Putamen (tissue), 1 donor: ENCODE measurements at regions not wholly inside any gene's neighbourhood (a gene's known extent, or its start where the extent isn't known, plus 50 kb on each side); places are given as distances from the start of the nearest gene placed in this dataset.

Experiments
- DNase-seq: peaks from one replicate; pipeline ENCODE4 v3.0.0-alpha.2; 2016; ENCODE audit warnings: low spot score

DNA sequence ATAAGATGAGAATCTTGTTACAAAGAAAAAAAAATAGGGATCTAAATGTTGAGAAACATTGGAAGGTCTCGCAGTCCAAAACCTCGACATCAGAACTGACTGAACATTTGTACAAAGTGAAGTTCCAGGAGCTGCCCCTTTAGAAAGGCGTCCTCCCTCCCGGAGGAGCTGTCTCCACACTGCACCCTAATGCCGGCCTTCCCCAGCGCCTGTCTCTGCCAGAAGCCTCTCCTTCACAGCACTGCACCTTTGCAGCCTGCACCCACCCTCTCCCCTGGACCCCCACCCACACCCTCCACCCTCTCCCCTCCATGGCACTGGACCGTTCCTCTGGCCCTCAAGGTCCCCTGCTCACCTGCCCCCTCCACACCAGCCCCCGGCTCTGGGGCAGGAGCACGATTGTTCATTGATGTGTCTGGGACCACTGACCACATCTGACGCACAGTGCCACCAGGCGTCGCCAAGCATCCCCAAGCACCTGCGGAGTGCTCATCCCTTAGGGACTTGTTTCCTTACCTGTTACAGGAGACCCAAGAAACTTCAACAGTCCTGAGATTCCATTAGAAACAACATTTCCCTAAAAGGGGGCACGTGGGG, 90.3 kb upstream of the SNTG2 start:
- no peak for DNase-seq

DNA sequence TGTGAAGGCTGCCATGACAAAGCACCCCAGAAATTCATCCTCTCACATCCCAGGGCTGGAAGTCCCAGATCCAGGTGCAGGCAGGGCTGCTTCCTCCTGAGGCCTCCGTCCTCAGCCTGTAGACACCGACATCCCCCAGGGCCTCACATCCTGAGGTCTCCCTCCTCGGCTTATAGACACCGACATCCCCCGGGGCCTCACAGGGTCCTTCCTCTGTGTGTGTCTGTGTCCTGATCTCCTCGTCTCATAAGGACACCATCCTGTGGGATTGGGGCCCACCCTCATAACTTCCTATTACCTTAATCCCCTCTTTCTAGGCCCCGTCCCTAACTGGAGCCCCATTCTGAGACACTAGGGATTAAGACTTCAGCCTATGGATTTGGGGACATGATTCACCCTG, 92.0 kb upstream of the SNTG2 start:
- DNase-seq, result no peak

DNA sequence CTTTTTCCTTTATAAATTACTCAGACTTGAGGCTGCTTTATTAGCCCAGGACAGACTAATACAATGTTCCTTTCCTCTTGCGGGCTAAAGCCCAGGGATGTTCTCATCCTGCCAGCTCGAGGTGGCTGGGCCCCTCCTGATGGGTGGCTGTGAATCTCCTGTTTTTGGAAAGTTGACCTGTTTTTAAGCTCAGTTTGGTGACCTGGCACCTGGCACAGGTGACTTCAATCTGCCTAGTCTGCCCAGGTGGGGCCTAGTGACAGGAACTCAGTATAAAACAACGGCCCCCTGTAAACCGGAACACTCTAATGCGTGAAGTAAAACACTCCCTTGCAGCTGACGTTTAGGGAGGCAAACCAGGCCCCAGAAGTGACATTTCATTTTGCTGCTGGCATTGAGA, 92.7 kb upstream of the SNTG2 start:
- no peak for DNase-seq

DNA sequence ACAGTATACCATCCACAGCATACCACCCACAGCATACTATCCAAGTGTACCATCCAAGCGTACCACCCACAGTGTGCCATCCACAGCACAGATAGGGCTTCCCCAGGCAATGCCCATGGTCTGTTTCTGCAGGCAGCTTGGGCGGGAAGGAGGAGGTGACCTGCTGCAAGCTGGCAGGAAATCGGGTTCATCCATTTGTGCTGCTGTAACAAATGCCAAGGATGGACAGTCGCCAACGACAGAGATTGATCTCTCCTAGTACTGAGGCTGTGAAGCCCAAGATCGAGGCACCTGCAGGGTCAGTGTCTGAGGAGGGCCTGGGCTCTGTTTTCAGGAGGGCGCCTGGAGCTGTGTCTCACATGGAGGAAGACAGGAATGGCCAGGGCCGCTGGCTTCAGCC, 93.6 kb upstream of the SNTG2 start:
- DNase-seq, result no peak

DNA sequence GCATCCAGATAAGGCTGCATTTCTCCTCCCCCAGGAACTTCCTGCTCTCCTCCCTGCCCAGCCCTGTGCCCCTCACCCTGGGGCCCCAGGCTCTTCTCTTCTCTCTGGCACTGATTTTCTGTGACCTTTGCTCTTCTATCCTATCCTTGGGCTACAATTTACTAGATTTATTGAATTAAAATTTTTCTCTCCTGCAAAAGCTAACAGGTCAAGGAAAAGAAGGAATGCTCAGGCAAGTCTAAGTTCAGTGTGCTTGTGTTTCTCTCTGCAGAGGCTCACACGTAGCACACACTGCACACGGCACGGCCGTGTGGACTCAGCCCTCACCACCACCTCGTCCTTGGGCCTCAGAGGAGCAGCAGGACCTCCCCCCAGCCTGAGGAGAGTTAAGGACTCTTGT, 94.2 kb upstream of the SNTG2 start:
- DNase-seq, result no peak

DNA sequence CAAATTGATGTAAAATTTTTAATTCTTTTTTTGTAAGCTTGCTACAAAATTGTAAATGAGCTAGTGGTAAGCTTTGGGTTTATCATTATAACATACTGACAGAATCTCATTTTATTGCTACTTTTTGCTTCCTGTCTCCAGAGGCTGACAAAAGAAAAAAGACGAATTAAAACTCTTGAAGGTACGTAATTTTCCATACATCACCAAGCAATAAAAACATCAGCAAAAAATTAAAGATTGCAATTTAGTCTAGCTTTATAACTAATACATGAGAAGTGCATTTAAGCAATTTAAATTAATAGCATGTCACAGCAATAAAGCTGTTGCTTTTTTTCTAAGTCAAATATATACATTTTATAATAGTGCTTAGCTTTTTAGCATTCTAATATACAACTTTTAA, 94.6 kb upstream of the SNTG2 start:
- no peak for DNase-seq

DNA sequence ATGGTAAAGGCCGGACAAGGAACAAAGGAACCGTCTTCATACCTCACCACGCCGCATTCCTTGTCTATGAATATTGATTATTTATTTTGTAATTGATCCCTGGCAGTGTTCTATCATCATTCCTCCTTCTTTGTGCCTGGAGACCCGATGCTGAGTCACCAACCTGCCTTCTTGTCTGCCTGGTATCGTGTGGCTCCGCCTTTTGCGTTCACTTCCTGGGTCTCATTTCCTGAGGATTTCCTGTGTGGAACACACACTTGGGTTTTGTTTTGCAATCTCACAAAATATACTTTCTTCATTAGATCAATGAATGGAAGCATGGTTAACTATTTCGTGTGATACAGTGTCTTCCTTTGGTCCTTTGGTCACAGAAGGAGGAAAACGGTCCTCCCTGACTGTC, 95.5 kb upstream of the SNTG2 start:
- DNase-seq, result no peak

DNA sequence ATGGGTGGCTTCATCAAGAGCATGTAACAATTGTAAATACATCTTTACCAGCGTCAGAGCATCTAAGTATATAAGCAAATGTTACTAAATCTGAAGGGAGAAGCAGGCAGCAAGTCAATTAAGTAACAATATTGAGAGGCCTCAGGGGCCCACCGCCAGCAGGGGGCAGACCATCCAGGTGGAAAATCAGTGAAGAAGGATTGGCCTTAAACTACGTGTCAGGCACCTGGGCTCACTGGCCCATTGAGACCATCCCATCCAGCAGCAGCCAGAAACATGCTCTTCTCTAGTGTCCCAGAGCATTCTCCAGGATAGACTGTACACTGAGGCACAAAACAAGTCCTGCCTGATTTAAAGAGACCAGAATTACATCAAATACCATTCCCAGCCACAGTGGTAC, 96.2 kb upstream of the SNTG2 start:
- no peak for DNase-seq

DNA sequence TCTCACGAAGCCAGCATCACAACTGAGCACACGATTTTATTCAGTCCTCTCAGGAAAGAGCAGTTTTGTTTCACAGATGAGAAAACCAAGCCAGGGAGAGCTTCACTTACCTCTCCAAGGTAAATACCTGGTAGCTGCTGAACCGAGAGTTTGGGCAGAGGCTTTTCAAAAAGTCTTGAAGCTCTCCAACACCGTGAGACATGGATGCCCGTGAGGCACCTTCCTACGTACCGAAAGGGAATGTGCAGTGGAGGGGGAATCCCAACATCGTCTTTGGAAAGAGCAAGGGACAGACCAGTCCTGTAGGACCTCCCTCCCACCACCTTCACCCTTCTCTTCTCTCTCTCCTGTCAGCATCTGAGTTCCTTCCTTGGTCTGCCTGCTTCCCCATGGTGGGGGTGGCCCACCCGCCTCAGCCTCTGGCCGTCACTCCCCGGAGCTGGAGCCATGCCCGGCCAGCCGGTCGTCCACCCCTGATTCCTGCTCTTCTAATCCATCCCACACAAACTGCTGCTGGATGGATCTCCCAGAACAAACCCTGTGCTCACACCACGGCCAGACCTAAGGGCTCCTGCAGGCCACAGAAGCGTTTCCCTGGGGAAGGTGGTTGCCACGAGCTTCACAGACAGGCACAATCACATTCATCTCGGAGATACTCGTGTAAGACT, 97.3 kb upstream of the SNTG2 start:
- no peak for DNase-seq

DNA sequence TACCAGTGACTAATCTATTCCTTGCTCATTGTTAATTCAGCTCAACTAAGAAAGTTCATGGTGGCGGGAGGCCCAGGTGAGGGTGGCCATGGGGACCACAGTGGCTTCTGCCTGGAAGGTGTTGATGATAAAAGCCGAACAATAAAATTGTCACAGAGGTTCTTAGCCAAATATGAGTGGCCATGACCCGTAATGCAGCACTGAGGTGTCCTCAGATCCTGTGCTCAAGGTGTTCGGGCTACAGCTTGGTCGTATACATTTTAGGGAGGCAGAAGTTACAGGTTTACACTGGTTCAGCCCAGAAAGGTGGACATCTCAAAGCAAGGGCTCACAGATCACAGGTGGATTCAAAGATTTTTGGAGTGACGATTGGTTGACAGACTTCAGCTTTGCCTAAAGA, 98.5 kb upstream of the SNTG2 start:
- no peak for DNase-seq

DNA sequence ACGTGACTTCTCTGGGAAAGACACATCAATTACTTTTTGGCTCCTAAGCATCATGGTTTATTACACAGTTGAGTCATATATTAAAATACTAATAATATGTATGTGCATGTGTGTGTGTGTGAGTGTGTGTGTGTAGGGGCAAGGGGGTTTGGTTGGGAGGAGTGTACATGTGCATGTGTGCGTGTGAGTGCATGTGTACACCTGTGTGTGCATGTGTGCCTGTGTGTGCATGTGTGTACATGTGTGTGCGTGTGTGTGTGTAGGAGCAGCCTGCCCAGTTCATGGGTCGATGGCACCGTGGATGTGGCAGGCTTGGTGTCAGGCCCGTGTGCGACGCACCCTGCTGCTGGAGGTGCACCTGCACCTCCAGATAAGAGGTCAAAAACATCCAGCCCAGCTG, 99.0 kb upstream of the SNTG2 start:
- DNase-seq, result no peak

DNA sequence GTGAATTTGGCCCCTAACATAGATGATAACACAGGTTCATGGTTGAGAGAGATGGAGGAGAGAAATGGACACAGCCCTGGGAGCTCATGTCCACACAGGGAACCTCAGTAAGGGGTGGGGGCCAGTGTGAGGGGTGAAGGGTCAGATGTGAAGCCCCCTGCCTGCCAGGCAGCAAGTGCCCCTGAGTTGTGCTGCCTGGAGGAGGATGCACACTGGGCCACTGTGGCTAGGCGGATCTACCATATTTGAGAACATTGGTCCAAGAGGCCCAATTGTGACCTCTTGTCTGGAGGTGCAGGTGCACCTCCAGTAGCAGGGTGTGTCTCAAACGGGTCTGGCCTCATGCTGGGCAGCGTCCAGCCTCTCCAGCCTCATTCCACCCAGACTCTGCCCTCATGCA, 99.6 kb upstream of the SNTG2 start:
- no peak for DNase-seq

DNA sequence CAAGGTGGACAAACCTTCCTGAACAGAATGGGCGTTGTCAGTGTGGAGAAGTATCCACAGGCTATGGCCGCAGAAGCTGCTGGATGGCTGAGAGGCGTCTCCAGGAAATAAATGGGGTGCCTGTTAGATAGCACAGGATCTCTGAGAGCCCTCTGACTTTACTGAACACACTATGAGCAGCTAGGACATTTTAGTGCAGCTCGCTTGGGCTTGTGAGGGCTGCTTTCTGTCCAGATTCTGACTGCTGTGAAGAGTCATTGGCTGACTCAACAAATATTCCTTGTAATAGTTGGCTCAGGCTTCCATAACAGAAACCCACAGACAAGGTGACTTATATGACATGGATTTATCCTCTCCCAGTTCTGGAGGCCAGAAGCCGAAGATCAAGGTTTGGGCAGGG, 100.2 kb upstream of the SNTG2 start:
- no peak for DNase-seq

DNA sequence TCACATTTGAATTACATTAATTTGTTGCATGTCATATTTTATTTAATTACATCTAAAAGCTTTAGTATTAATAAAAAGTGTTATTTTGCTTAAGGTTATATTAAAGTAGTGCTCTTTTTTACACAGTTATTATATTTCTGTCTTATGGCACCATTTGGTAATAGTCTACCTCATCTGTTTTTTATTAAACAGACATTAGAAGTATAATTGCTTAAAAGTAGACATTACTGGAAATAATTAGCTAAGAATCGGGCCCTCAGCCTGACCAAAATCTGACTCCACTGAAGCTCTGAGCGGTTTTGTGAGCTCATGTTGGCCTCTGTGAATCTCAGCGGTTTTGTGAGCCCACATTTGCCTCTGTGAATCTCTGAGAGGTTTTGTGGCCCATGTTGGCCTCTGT, 102.5 kb upstream of the SNTG2 start:
- DNase-seq, result no peak

DNA sequence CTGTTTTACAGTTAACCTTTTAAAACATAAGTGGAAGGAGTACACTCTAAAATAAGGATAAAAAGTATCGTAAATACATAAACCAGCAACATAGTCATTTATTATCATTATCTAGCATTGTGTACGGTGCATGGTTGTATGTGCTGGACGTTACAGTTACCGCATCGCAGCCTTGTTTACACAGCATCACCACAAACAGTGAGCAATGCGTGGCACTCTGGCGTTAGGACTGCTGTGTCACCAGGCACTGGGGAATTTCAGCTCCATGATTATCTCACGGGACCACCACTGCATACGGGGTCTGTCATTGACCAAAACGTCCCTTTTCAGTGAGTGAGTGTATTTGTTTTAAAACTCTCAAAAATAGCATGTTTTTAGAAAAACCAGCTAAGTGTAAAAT, 103.0 kb upstream of the SNTG2 start:
- DNase-seq, result no peak

DNA sequence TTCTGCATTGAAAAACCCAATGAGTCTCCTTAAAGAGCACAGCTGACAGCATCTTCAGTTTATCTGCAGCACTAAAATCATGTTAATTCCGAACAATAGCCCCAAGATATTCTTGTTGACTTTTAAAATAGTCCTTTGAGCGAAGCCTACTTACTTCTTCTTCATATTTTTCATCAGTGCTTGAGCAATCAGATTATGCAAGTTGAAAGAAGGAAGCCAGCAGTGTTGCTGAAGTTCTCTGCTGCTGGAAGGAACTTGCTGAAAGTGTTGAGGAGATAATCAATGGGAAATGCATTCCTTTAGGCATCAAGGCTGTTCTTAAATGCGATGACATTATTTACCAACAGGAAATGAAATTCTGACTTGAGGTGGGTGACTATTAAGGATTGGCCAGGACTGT, 105.9 kb upstream of the SNTG2 start:
- no peak for DNase-seq

DNA sequence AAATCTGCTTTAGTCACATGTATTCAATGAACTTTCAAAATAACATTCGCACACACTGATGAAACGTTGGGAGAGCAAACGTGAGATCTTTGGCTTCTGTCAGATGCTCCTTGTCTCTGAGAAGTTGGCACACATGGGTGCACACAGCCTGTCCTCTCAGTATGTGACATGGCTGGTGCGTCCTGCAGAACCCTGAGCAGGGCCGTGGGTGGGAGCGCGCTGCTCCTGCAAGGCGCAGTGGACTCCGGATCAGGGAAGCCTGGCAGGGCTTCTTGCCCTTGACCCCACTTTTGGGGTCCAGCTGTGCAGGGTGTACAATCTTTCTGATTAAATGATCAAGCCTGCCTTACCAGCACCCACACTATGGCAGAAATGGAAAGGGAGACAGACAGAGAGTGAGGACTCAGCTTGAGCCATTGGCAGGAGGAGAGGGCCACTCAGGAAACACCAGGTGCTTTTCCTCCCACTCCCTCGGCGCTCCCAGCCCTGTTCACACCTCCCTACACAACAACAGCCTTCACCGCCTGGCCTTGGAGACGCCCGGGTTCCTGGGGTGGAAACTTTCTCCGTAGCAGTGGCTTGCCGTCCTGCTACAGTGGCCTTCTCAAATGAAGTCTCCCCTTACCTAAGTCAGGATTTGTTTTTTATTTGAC, 108.4 kb upstream of the SNTG2 start:
- DNase-seq, result no peak

DNA sequence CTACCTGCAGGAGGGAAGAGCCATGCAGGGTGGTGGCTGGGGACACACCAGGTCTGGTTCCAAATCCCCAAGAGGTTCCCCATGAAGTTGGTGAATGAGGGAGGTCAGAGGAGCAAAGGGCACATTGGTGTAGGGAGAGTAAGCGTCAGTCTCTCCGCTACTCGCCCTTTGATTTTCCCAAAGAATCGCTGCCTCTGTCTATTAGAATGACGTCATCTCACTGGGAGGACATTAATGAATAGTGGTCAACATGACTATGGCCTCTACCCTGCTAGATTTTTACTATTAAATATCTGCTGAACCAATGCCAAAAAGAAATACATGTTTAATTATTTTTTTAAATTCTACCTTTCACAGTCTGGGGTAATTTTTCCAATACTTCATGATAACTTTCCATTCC, 109.6 kb upstream of the SNTG2 start:
- no peak for DNase-seq

DNA sequence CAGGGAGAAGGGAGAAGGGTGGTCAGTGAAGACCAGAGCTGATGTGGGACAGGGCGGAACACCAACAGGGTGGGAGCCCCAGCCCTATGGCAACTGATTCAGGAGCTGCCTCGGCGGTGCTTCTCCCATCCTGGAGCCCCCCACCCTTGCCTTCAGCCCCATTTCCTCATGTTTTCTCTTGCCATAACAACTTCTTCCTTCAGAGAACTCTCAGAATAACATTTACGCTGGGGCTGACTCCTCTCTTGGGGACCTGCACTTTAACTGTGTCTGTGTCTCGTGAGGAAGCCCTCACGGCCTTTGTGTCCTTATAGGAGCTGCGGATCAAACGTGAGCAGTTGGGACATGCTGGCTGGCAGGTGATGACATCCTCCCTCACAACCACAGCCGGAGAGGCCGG, 116.4 kb upstream of the SNTG2 start:
- DNase-seq, result no peak

DNA sequence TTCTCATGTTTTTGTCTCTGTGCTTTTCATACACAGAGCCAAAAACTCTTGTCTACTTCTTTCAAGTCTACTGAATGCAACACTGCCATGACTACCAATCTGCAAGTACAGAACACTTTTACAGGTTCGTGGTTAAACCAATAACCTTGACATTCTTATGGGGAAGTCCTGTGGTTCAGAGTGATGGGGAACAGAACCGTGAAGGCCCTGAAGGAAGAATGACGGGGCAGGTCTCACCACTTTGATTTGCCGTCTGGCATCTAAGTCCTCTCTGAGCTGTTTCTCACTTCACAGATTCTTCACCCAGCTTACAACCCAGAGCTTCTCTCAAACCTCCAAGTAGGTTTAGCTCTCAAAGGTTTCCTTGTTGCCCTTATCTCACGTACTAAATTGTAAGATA, 117.5 kb upstream of the SNTG2 start:
- DNase-seq, result no peak

DNA sequence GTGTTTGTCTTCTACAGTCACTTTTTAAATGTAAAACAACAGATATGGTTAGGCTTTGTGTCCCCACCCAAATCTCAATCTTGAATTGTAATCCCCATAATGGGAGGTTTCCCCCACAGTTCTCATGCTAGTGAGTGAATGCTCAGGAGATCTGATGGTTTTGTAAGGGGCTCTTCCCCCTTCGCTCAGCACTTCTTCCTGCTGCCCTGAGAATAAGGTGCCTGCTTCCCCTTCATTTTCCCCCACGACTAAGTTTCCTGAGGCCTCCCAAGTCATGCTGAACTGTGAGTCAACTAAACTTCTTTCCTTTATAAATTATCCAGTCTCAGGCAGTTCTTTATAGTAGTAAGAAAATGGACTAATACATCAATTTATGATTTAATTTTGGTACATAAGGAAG, 118.0 kb upstream of the SNTG2 start:
- DNase-seq, result no peak

DNA sequence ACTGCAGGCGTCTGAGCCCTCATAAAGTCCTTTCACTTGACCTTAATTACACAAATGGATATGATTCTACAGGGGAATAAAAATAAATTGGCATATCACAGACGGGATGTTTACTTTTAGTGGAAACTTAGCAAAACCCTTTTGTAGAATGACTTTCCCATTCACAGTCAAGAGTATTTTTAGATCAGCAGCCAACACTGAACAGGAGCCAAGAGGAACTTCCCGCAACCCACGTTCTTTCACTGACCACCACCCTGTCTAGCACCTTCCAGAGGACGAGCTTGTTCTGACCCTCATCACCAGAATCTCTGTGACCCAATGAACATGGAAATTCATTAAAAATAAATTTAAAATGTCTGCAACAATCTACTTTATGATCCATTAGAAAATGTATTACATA, 119.0 kb upstream of the SNTG2 start:
- DNase-seq, result no peak

DNA sequence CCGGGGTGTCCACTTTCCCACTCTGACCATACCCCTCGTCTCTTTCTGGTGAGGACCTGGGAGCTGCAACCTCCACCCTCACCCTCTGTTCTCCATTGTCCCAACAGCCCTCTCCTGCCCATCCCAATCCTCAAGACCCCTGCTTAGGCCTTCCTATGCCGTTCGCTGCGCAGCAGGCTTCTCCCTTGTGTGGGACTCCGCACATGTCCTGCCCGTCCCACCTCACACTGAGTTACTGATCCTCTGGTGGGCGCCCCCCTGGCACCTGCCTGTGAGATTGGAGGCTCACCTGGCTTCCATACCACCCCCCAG, 119.5 kb upstream of the SNTG2 start:
- no peak for DNase-seq
